HG02970 (cell line): ENCODE measurements at regions not wholly inside any gene's neighbourhood (a gene's known extent, or its start where the extent isn't known, plus 50 kb on each side); places are given as distances from the start of the nearest gene placed in this dataset.

Experiments
- ATAC-seq: cut with Tn5 transposase; IDR thresholded peaks from one replicate; pipeline ENCODE4 v1.9.1; 2021; ENCODE audit warnings: mild to moderate bottlenecking, moderate library complexity, moderate number of reproducible peaks; ENCODE audit not compliant: unreplicated experiment, low FRiP score

DNA sequence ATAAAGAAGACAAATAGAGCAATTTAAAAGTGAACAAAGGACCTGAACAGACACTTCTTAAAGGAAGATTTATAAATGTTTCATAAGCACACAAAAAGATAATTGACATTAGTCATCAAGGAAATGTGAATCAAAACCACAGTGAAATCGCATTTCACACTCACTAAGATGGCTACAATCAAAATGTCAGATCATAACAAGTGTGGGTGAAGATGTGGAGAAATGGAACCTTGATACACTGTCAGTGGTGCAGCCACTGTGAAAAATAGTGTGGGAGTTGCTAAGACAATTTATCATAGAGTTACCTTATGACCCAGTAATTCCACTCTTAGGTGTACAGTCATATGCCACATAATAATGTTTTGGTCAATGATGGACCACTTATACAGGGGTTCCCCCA lies 54.5 kb upstream of the HTR4 start:
- no peak for ATAC-seq

DNA sequence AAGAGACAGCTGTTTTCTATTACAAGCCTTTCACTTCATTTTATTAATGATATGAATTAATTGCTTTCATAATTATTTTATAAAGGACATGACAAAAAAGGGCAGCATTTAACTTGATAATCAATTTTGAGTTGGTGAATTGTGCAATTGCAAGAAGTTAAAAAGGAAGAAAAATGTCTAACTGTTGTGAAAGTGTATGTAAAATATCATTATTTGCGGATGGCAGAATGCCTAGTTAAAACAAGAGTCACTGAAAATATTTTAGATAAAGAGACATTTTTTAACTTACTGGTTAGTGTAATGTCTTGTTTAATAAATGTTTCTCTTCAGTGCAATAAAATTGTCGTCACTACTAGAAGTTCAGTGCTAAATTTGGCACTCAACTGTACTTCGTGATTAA lies 57.6 kb upstream of the HTR4 start:
- no peak for ATAC-seq

DNA sequence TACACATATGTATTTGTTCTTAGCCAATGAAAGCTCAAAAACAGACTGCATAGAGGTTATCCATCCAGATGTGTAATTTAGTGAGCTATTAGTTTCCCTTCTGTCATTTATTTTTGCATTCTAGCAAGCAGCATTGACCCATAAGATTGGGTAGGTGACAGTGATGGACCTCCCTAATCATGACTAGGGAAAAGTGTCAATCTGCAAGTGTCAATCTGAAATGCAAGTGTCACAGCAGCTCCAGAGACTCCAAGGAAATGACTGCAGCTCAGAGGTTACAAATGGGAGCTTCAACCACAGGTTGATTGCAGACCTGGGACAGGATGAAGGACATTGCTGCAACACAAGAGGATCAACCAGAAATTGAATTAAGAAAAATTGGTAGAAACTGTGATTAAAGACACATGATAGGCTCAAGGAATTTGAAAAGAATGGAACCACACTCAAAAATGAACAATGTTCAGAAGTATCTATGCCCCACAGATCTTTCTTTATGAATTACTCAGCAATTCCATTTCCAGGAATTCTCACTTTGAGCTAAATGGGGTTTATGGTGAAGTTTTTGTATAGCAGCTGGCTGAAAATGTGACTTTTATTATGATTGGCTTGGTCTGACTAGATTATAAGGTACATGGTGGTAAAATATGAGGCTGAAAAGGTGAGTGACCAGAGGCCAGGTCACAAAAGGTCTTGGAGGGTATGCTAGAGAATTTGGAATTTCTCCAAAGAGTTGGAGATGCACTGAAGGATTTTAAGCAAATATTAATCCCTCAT lies 59.6 kb upstream of the HTR4 start:
- ATAC-seq = no peak

DNA sequence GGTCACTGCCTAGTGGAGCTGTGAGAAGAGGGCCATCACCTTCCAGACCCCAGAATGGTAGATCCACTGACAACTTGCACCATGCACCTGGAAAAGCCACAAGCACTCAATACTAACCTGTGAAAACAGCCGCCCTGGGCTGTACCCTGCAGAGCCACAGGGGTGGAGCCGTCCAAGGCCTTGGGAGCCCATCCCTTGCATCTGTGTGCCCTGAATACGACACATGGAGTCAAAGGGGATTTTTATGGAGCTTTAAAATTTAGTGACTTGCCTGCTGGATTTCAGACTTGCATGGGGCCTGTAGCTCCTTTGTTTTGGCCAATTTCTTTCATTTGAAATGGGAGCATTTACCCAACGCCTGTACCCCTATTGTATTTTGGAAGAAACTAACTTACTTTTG lies 62.4 kb upstream of the HTR4 start:
- no peak for ATAC-seq

DNA sequence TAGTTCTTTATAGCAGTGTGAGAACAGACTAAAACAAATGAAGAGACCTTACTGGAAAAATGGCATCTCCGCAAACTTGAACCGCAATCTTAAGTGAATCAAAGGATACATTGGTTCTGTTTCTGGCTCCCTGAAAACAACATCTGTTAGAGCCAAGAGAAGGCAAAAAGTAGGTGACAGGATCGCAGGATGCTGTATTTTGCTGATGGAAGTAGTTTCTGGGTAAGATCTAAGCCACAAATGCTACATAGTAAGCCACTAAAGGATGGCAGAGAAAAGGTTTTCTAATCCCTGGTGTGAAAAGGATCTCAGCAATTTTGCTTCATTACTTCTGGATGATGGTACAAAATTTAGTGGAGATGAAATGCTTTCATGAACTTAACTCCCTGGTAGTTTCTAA lies 63.3 kb upstream of the HTR4 start:
- no peak for ATAC-seq

DNA sequence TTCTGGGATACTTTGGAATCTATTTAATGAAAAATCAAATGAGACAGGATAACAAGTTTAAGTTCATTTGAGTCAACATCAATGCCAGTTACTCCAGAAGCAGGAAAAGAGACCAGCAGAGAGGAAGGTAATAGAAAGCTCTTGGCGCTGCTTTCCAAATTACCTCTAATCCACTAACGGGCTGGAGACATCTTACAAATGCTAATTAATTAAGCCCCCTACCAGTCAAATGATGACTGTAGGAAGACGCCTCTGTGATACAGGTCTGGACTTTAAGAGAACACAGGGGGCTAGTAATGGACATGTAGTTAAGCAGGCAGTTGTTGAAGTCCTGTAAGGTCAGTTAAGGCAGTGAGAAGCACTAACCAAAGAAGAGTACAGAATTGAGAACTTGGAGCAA lies 65.3 kb upstream of the HTR4 start:
- no peak for ATAC-seq

DNA sequence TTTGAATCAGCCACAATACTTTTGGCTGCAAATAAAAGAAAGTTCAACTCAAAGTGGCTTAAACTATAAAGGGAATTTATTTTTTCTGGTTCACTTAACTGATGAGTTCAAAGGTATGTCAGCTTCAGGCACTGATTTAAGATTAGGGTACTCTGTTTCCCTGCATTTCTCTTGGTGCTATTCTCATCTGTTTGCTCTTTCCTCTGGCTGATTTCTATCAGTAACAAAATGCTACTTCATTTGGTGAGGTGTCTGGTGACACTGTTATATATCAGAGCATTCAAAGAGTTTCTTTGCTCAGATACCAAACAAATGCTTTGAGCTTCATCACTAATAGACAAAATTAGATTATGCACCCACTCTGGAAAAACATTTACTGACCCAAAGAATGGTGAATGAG lies 65.9 kb upstream of the HTR4 start:
- ATAC-seq = no peak

DNA sequence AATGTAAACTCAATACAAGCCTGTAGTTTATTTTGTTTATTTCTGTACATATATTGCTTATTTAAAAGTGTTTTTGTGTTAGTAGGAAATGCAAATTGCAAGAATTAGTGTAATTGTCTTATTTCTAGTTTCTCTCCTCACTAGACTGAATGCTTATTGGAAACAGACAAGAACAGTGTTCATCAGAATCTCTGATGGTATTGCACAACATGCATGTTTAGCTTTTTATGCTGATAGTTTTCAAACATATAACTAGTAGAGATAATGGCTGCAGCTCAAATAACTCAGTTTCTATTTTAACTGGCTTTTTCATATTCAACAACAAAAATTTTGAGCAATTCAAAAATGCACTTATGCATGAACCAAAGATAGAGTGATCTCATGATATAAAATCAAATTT lies 68.8 kb upstream of the HTR4 start:
- ATAC-seq = no peak

DNA sequence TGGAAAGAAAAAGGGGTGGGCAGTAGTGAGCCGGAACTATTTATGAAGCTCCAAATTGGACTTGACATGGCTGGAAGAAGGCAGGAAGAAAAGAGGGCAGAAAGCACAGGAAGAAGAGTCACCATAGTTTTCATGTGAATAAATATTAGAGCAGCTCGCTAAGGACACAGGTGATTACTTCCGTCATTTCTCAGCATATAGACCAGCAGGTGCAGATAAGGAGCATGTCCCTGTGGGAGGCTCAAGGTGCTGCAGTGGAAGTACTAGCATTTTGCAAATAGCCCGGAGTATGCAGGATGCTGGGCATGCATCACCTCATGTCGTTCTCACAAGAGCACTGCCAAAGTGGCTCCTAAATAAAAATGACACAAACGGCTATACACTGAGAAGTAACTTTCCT lies 71.3 kb upstream of the HTR4 start:
- ATAC-seq = no peak

DNA sequence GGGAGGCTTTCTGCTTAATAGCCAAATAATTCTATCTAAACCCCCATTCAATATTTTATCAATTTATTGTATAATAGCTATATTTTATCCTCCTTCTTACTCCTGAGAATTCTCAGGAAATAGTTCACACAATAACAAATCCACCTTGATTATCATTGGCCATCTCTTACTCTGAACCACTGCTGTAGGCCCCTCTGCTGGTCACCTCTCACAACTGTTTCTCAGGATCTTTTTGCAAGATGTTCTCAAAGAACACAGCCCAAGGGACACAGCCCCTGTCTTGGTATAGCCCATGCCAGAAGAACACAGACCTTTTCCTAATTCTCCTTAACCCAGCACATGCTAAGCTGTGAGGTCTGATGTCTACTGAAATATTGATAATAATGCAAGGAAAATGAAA lies 74.9 kb upstream of the HTR4 start:
- ATAC-seq = no peak

DNA sequence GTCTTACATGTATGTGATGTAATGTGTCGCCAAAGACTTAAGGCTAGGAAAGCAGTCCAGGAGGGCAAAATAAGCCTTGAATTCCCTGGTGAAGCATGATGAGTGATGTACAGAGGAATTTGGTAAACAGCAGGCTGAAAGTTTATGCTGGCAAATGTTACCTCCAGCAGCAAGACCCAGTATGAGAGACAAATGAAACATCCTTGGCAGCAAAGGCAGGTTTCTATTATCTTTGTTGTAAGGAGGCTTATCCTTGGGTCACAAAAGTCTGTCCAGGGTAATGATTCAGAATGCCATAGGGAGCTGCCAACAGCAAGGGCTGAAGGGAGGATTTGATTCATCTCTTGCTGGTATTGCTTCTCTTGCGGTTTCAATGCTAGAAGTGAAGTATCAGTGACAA lies 75.9 kb upstream of the HTR4 start:
- ATAC-seq = no peak

DNA sequence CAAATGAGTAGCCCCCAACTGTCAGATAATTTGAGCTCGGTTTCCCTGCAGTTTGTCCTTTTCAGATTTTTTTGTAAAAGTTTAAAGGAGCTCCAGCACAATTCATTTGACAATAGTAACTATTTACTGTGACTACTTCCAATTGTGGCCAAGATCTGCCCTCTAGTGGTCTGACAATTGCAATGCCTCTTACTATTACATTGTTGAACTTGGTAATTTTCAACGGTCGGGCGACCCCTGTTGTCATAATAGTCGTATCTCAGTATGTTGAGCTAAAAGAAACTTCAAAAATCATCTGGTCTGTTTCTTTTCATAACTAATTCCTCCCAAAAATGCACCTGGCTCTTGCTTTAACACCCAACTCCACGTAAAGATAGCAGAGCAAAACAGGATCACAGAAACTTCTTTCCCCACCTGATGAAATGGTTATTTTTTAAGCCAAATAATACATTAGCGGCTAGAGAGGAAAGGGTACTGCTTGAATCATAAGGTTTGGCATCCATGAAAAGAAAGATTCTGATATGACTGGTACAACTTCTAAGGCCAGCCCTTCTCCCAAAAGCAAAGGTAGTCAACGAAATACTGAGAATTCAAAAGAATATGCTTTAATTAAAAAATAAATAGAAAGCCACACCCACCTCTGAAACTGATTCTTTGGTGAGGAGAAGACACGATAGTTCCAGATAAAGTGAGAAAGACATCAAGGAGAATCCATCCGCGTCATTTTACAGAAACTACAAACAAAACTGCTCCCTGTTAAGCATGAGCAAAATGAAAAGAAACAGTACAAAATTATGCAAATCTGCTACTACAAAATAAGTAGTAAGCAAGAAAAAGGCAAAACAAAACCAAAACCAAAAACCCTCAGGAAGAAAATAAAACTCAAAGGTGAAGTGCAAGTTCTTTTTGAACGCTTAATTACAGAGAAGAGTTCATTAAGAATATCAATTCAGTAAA lies 76.9 kb upstream of the HTR4 start:
- peak; percentile 92 for ATAC-seq

DNA sequence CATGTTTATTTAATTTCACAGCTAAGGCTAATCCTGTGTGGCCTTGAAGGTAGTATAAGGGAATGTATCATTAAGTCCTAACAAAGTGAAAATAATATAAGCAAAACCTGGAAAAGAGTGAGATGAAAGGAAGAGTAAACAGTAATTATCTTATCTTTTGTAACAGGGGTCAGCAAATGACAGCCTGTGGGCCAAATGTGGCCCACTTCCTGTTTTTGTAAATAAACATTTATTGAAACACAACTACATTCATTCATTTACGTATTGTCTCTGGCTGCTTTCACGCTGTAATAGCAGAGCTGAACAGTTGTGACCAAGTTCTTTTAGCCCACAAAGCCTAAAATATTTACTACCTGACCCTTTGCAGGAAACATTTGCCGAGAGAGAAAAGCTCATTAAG lies 78.4 kb upstream of the HTR4 start:
- no peak for ATAC-seq

DNA sequence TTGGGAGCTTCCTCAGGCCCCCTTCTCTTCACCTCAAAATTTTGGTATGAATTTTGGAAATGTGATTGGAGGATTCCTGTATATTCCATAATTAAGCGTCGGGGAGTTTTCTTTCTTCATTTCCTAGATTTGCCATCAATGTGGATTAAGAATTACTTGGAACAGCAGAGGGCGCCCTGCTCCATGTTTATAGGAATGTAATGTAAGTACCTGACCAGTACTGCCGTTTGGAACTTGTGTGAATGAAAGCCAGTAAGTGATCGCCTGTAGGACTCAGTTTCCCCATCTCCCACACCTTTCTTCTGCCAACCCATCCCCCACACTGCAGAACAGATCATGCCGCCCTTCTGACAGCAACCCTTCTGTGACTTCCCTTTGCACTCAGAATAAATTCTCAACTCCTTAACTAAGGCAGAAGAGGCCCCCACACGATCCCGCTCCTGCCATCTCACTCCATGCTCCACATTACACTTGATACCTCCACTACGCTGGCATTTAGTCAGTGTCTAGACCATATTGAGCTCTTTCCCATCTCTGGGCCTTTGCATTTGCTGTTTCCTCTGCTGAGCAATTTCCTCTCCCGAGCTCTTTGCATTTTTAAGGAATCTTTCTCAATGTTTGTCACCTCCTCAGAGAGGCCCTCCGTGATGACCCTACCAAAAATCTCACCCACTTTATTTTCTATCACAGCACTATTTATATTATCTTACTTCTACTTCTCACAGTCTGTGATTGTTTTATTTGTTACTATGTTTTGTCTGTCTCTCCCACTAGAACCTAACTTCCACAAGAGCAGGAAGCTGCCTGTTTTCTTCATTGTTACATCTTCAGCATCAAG lies 79.5 kb upstream of the HTR4 start:
- ATAC-seq = no peak

DNA sequence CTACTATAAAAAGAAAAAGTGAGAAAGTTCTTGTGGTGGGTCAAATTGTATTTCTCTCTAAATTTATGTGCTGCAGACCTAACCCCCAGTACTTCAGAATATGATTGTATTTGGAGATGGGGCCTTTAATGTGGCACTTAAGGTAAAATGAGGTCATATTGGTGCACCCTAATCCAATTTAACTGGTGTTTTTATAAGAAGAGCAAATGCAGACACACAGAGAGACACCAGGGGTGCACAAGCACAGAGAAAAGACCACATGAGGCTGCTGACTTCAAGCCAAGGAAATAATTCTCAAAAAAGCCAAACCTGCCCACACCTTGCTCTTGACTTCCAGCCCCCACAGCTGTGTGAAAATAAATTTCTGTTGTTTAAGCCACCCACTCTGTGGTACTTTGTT lies 80.2 kb upstream of the HTR4 start:
- no peak for ATAC-seq

DNA sequence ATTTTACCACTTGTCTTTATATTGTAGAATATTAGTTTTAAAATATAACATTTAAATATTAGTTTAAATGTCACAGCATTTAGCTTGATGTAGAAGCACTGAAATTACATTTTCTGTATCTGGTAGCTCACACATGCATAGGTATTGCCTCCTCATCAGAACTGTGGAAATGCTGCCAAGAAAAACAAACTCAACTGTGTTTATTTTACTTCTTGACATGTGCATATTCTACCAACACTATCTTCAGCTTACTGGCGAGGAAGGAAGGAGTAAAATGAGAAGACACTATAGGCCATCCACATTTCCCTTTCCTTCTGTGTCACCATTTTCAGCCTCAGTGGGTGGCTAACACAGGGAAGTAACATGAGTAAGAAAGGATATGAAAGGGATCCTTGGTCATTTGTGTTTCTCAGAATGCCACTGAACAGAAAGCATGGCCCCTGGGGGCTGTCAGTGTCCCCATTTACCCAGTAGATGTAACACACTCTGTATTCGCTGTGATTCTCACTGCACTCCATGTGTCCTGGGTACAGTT lies 81.0 kb upstream of the HTR4 start:
- no peak for ATAC-seq

DNA sequence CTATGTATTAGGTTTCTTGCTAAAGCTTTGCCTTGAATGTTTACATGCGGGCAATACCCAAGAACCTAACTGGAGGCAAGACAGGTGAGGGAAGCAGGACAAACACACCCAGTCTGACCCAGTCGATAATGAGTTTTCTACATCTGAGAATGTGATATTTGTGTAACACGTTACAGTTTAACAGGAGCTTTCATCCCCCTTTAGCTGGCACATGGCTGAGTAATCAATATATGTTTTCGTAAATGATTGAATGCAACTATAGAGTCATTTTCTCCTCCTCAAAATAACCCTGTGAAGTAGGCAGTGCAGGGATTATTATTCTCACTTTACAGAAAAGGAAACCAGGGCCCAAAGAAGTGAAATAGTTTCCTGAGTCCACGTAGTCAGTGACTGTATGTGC lies 84.7 kb upstream of the HTR4 start:
- no peak for ATAC-seq

DNA sequence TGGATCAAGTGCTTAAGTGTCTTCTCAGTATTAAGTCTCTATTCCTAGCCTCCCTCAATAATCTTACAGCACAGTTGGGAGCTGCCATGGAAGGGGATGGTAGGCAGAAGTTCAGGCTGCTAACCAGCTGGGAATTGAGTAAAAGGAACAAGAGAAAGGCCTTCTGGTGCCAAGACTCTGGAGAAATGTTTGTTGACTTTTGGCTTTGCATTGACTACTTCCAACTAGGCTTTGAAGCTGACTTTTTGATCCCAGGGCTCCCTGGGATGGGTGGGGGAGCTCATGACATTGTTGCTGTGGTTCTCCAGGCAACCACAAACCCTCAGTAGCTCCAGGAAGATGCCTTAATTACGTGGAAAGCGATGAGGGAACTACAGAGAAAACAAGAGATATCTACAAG lies 85.2 kb upstream of the HTR4 start:
- no peak for ATAC-seq

DNA sequence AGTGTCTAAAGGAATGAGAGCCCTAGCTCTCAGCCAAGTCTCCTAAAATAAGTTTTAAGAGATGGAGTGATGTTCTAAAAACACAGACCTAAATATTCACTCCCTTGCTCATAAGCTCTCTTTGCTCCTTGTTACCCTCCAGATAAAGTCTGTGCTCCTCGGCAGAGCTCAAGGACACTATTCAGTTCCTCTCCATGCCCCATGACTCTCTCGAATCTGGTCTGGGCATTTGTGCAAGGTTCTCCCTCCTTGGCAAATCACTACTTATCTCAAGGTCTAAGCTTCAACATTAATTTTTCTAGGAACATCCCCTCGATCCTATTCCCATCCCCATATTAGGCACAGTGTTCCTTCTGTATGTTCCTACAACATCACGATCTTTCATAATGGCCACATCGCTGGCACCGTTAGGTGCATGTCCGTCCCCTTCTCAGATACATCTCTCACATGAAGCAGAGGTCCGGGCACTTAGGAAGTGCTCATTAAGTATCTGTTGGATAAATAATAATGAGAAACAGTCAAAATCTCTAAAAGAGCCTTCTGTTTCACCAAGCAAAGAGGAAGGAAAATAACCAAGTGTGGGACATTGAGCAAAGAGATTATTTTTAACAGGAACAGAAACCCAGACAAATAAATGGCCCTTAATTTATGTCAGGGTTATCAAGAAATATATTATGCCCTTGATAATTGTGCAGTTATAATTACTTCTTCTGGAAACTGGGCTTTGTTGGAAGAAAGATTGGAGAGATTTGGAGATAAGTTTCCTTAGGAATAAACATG lies 85.9 kb upstream of the HTR4 start:
- ATAC-seq = no peak
